ENCODE measurements at regions not wholly inside any gene's neighbourhood (a gene's known extent, or its start where the extent isn't known, plus 50 kb on each side); places are given as distances from the start of the nearest gene placed in this dataset.

DNA sequence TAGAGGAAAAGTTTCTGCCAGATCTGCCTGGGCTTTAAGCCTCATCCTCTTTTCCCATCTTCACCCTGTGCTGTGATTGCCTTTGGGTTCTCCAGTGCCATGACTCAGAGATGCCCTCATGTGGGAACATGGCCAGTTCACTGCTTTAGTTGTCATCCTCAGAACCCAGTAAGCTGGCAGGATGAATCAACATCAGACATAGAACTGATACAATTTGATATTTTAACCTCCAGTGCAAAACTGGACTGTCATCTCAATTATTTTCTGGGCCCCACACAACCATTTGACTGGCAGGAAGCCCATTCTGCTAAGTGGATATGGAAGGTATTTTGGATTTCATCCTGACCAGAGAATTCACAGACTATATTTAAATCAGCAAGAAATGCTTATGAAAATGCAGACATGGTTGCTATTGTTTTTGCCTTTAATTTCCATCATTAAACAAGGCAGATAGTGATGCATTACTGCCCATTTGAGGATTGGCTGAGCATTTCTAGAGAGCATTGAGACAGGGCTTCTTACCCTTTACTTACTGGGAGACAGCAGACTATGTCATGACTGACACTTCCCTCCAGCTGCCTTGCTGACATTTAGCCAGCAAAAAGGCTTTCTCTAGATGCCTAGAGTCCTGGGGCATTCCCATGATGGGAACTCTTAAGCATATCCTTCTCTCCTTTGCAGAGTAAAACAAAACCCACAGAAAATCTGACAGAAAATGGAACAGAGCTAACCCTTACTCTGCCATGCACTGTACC is 327.1 kb upstream of the MTNR1B start:
- TF ChIP-seq, protein P1, sequence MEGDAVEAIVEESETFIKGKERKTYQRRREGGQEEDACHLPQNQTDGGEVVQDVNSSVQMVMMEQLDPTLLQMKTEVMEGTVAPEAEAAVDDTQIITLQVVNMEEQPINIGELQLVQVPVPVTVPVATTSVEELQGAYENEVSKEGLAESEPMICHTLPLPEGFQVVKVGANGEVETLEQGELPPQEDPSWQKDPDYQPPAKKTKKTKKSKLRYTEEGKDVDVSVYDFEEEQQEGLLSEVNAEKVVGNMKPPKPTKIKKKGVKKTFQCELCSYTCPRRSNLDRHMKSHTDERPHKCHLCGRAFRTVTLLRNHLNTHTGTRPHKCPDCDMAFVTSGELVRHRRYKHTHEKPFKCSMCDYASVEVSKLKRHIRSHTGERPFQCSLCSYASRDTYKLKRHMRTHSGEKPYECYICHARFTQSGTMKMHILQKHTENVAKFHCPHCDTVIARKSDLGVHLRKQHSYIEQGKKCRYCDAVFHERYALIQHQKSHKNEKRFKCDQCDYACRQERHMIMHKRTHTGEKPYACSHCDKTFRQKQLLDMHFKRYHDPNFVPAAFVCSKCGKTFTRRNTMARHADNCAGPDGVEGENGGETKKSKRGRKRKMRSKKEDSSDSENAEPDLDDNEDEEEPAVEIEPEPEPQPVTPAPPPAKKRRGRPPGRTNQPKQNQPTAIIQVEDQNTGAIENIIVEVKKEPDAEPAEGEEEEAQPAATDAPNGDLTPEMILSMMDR (IDR thresholded peaks at IDR 0.05), result no peak
- H3K27ac Mint-ChIP-seq, result no peak overlapping the region
- Histone ChIP-seq H3K27ac (ENCODE audit: low read depth in 1 of 2, low read length in 2 of 2) (no peak overlapping the region), H3K9me3 (ENCODE audit: control insufficient read depth in 1 of 2, insufficient read depth in 1 of 2, low read length in 2 of 2) (peaks cover 0 to 4% of the 10 kb centered on the region in 2 experiments), H3K27me3 (ENCODE audit: control insufficient read depth in 1 of 2, insufficient read depth in 2 of 2, low read length in 2 of 2) (no peaks in the 10 kb centered on the region), H3K4me1 (ENCODE audit: insufficient read depth, low read length) (no peaks in the 10 kb centered on the region), H3K4me3 (ENCODE audit: low read length) (no peak overlapping the region), H3K36me3 (ENCODE audit: insufficient read depth, low read length) (no peaks in the 10 kb centered on the region)
- no peaks in the 10 kb centered on the region for H3K4me1 Mint-ChIP-seq (ENCODE audit: low read depth)
- DNase-seq, result no peak
- no peaks in the 10 kb centered on the region for H3K27me3 Mint-ChIP-seq
- no peak overlapping the region for H3K4me3 Mint-ChIP-seq
- no peak for ATAC-seq (ENCODE audit: poor library complexity)
- POLR2A ChIA-PET, result no interaction called here
- no peaks in the 10 kb centered on the region for H3K9me3 Mint-ChIP-seq
- CTCF ChIA-PET, result no interaction called here
- intact Hi-C loops (cut with DNase I, micrococcal nuclease), result no loop called here
- no peaks in the 10 kb centered on the region for H3K36me3 Mint-ChIP-seq (ENCODE audit: low read depth)

DNA sequence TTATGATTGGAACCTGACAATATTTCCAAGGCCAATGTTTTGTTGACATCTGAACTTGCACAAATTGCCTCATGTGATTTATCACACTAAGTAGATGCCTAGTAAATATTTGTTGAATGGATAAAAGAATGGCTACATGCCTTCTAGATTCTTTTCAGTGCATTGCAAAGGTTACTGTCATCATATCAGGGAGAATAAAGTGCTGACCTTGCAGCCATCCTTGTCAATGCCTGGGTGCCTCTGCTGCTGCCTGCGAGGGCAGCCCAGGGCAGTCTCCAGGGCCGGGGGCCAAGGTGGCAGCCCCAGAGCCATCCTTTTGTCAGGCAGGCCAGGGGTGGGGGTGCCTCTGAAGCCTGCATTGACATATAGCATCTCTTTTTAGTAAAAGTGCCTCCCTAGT is 325.6 kb upstream of the MTNR1B start:
- Histone ChIP-seq H3K4me3 (ENCODE audit: low read length) (no peak overlapping the region), H3K27ac (ENCODE audit: low read depth in 1 of 2, low read length in 2 of 2) (no peak overlapping the region), H3K4me1 (ENCODE audit: insufficient read depth, low read length) (no peaks in the 10 kb centered on the region), H3K36me3 (ENCODE audit: insufficient read depth, low read length) (no peaks in the 10 kb centered on the region), H3K27me3 (ENCODE audit: control insufficient read depth in 1 of 2, insufficient read depth in 2 of 2, low read length in 2 of 2) (no peaks in the 10 kb centered on the region), H3K9me3 (ENCODE audit: control insufficient read depth in 1 of 2, insufficient read depth in 1 of 2, low read length in 2 of 2) (peaks cover 0 to 4% of the 10 kb centered on the region in 2 experiments)
- H3K4me1 Mint-ChIP-seq (ENCODE audit: low read depth), result no peaks in the 10 kb centered on the region
- H3K4me3 Mint-ChIP-seq, result no peak overlapping the region
- intact Hi-C loops (cut with DNase I, micrococcal nuclease), result no loop called here
- no peaks in the 10 kb centered on the region for H3K9me3 Mint-ChIP-seq
- no peaks in the 10 kb centered on the region for H3K27me3 Mint-ChIP-seq
- H3K36me3 Mint-ChIP-seq (ENCODE audit: low read depth), result no peaks in the 10 kb centered on the region
- no peak for DNase-seq
- no peak for ATAC-seq (ENCODE audit: poor library complexity)
- ChIA-PET CTCF (no interaction called here), POLR2A (no interaction called here)
- no peak overlapping the region for H3K27ac Mint-ChIP-seq
- TF ChIP-seq, protein P1 (IDR thresholded peaks at IDR 0.05), result no peak

DNA sequence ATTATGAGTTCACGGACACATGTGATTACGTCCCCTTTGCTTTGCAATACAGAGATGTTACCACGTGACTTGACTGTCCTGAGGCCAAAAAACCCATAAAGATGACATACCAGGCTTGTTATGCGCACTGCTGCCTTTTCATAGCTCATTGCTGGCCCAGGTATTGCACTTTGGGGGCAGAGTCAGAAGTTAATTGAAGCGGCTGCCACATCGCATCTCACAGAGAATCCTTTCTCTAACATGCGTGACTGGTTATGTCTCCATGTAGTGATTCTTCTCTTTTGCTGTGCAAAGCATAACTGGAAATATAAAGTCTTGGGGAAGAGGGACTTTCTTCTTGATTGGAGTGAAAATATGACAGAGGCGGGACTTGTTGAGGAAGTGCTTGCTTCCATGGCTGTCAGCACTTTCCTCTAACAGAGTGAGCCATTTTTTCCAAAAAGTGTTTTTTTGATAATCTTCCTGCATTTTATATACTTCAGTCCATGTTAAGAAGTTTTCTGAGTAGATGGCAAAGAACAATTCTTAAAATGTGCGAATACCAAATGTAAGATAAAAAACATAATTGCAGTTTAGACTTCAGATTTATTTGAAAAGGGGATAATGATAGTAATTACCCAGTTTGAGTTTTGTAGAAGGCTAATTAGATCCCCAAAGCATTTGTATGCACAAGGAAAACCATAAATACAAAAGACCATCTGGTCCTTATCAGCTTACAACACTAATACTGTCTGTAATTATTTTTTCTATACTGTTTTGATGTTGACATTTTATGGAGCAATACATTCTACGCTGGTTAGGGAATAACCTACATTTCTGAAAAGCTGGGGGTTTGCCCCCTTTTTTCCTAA is 324.6 kb upstream of the MTNR1B start:
- H3K27ac ChIP-seq (ENCODE audit: low read depth in 1 of 2, low read length in 2 of 2), result no peak overlapping the region
- ChIA-PET CTCF (no interaction called here), POLR2A (no interaction called here)
- no peaks in the 10 kb centered on the region for H3K36me3 ChIP-seq (ENCODE audit: insufficient read depth, low read length)
- Mint-ChIP-seq H3K36me3 (ENCODE audit: low read depth) (no peaks in the 10 kb centered on the region), H3K27ac (no peak overlapping the region), H3K27me3 (no peaks in the 10 kb centered on the region), H3K9me3 (no peaks in the 10 kb centered on the region), H3K4me1 (ENCODE audit: low read depth) (no peaks in the 10 kb centered on the region), H3K4me3 (no peak overlapping the region)
- peaks cover 0 to 4% of the 10 kb centered on the region in 2 experiments for H3K9me3 ChIP-seq (ENCODE audit: control insufficient read depth in 1 of 2, insufficient read depth in 1 of 2, low read length in 2 of 2)
- no peak for ATAC-seq (ENCODE audit: poor library complexity)
- TF ChIP-seq, protein P1 (IDR thresholded peaks at IDR 0.05), result no peak
- intact Hi-C loops (cut with DNase I, micrococcal nuclease), result no loop called here
- H3K4me1 ChIP-seq (ENCODE audit: insufficient read depth, low read length), result no peaks in the 10 kb centered on the region
- no peak overlapping the region for H3K4me3 ChIP-seq (ENCODE audit: low read length)
- no peak for DNase-seq
- H3K27me3 ChIP-seq (ENCODE audit: control insufficient read depth in 1 of 2, insufficient read depth in 2 of 2, low read length in 2 of 2), result no peaks in the 10 kb centered on the region
